ENCODE measurements at regions not wholly inside any gene's neighbourhood (a gene's known extent, or its start where the extent isn't known, plus 50 kb on each side); places are given as distances from the start of the nearest gene placed in this dataset.

GRCh38 chr9:81244631-81245030 is 444.7 kb downstream of the TLE1 start:
- Histone ChIP-seq H3K36me3 (ENCODE audit: control insufficient read depth, low read length) (no peaks in the 10 kb centered on the region), H3K4me3 (ENCODE audit: low read length) (no peak overlapping the region), H3K9me3 (ENCODE audit: control insufficient read depth, insufficient read depth, low read length) (no peaks in the 10 kb centered on the region; the same call in 1 of the 2 replicates), H3K9me2 (replicated peaks; ENCODE audit: control insufficient read depth, low read length) (no peaks in the 10 kb centered on the region; the same call in 1 of the 2 replicates), H3K79me2 (ENCODE audit: control insufficient read depth, low read length) (no peaks in the 10 kb centered on the region), H4K20me1 (ENCODE audit: control insufficient read depth, insufficient read depth, low read depth, low read length) (no peaks in the 10 kb centered on the region), H3K27ac (ENCODE audit: low read depth, low read length) (no peak overlapping the region), H3K27me3 (ENCODE audit: control insufficient read depth, low read length) (no peaks in the 10 kb centered on the region), H3K4me1 (ENCODE audit: control insufficient read depth, low read length) (no peaks in the 10 kb centered on the region), H3K4me2 (ENCODE audit: low read length) (no peak overlapping the region), H3F3A (ENCODE audit: control insufficient read depth, insufficient read depth) (no peaks in the 10 kb centered on the region)
- no peak for TF ChIP-seq EZH2phosphoT487 (IDR thresholded peaks at IDR 0.05; ENCODE audit: borderline replicate concordance, low read length)
- TF ChIP-seq CTCF (IDR thresholded peaks at IDR 0.05; ENCODE audit: low read depth, low read length, poor library complexity, severe bottlenecking): no peak

- Histone ChIP-seq H3K36me3 (ENCODE audit: control insufficient read depth, low read length) (no peaks in the 10 kb centered on the region), H3K4me3 (ENCODE audit: low read length) (no peak overlapping the region), H3K4me1 (ENCODE audit: control insufficient read depth, low read length) (no peaks in the 10 kb centered on the region), H4K20me1 (ENCODE audit: control insufficient read depth, insufficient read depth, low read depth, low read length) (no peaks in the 10 kb centered on the region), H3K4me2 (ENCODE audit: low read length) (no peak overlapping the region), H3K27ac (ENCODE audit: low read depth, low read length) (no peak overlapping the region), H3K79me2 (ENCODE audit: control insufficient read depth, low read length) (no peaks in the 10 kb centered on the region), H3F3A (ENCODE audit: control insufficient read depth, insufficient read depth) (no peaks in the 10 kb centered on the region), H3K9me3 (ENCODE audit: control insufficient read depth, insufficient read depth, low read length) (no peaks in the 10 kb centered on the region; the same call in 1 of the 2 replicates), H3K9me2 (replicated peaks; ENCODE audit: control insufficient read depth, low read length) (no peaks in the 10 kb centered on the region; the same call in 1 of the 2 replicates), H3K27me3 (ENCODE audit: control insufficient read depth, low read length) (no peaks in the 10 kb centered on the region)
- TF ChIP-seq CTCF (IDR thresholded peaks at IDR 0.05; ENCODE audit: low read depth, low read length, poor library complexity, severe bottlenecking): no peak
- no peak for TF ChIP-seq EZH2phosphoT487 (IDR thresholded peaks at IDR 0.05; ENCODE audit: borderline replicate concordance, low read length)
Observed at GRCh38 chr9:81242866-81243265, 446.5 kb downstream of the TLE1 start.

- no peaks in the 10 kb centered on the region; the same call in 1 of the 2 replicates for H3K9me3 ChIP-seq (ENCODE audit: control insufficient read depth, insufficient read depth, low read length)
- H3K4me2 ChIP-seq (ENCODE audit: low read length): no peak overlapping the region
- H3K27me3 ChIP-seq (ENCODE audit: control insufficient read depth, low read length): no peaks in the 10 kb centered on the region
Observed at GRCh38 chr9:81239388-81239787, 450.0 kb downstream of the TLE1 start.

More at GRCh38 chr9:81239388-81239787, 450.0 kb downstream of the TLE1 start:
- Histone ChIP-seq H3F3A (ENCODE audit: control insufficient read depth, insufficient read depth) (no peaks in the 10 kb centered on the region), H3K79me2 (ENCODE audit: control insufficient read depth, low read length) (no peaks in the 10 kb centered on the region), H3K4me1 (ENCODE audit: control insufficient read depth, low read length) (no peaks in the 10 kb centered on the region), H3K9me2 (replicated peaks; ENCODE audit: control insufficient read depth, low read length) (no peaks in the 10 kb centered on the region), H3K36me3 (ENCODE audit: control insufficient read depth, low read length) (no peaks in the 10 kb centered on the region), H3K27ac (ENCODE audit: low read depth, low read length) (no peak overlapping the region), H4K20me1 (ENCODE audit: control insufficient read depth, insufficient read depth, low read depth, low read length) (no peaks in the 10 kb centered on the region), H3K4me3 (ENCODE audit: low read length) (no peak overlapping the region)
- TF ChIP-seq CTCF (IDR thresholded peaks at IDR 0.05; ENCODE audit: low read depth, low read length, poor library complexity, severe bottlenecking) (no peak), EZH2phosphoT487 (IDR thresholded peaks at IDR 0.05; ENCODE audit: borderline replicate concordance, low read length) (no peak)
